Choroid plexus epithelial cell (primary cell): ENCODE measurements at regions not wholly inside any gene's neighbourhood (a gene's known extent, or its start where the extent isn't known, plus 50 kb on each side); places are given as distances from the start of the nearest gene placed in this dataset.
"Not testable (repeated sequence)": the region's sequence is repeated elsewhere in the genome, so short reads cannot be mapped to it uniquely, and the experiment has no call there.

ENCODE experiments used
- DNase-seq: peaks from one replicate; pipeline ENCODE4 v3.0.0-alpha.2; 2010; ENCODE audit warnings: low read depth
- H3K4me3 ChIP-seq: 2 replicates; pipeline ENCODE4 v1.5.1; 2011; ENCODE audit warnings: low read depth, mild to moderate bottlenecking, control low read depth, low read length, moderate library complexity
- CTCF ChIP-seq: conservative IDR thresholded peaks from 2 replicates; pipeline ENCODE4 v1.5.1; 2011; ENCODE audit warnings: low read depth, mild to moderate bottlenecking, control low read depth, inconsistent platforms, low read length, moderate library complexity

GRCh38 chr3:4196506-4197147, 106.5 kb upstream of the SETMAR start:
- TF ChIP-seq CTCF = no peak
- DNase-seq = no peak
- no peak overlapping the region for H3K4me3 ChIP-seq

GRCh38 chr3:4197670-4198069, 105.5 kb upstream of the SETMAR start:
- TF ChIP-seq CTCF = no peak
- no peak overlapping the region for H3K4me3 ChIP-seq
- no peak for DNase-seq

- DNase-seq = no peak
- no peak overlapping the region for H3K4me3 ChIP-seq
- TF ChIP-seq CTCF = no peak
Observed at GRCh38 chr3:4198491-4198890, 104.7 kb upstream of the SETMAR start.

GRCh38 chr3:4204776-4205175, 98.4 kb upstream of the SETMAR start:
- not testable (repeated sequence) for DNase-seq, H3K4me3 ChIP-seq

GRCh38 chr3:4207672-4208071, 95.5 kb upstream of the SETMAR start:
- DNase-seq = no peak
- no peak for TF ChIP-seq CTCF

GRCh38 chr3:4208556-4208955, 94.6 kb upstream of the SETMAR start:
- DNase-seq = no peak
- H3K4me3 ChIP-seq = no peak overlapping the region
- TF ChIP-seq CTCF = no peak

More at GRCh38 chr3:4207672-4208071, 95.5 kb upstream of the SETMAR start:
- H3K4me3 ChIP-seq = no peak overlapping the region

GRCh38 chr3:4211610-4212009, 91.6 kb upstream of the SETMAR start:
- no peak for DNase-seq
- TF ChIP-seq CTCF = no peak

DNA sequence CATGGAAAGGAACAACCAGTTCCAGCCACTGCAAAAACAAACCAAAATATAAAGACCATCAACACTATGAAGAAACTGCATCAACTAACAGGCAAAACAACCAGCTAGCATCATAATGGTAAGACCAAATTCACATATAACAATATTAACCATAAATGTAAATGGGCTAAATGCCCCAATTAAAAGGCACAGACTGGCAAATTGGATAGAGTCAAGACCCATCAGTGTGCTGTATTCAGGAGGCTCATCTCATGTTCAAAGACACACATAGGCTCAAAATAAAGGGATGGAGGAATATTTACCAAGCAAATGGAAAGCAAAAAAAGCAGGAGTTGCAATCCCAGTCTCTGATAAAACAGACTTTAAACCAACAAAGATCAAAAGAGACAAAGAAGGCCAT, 89.7 kb upstream of the SETMAR start:
- H3K4me3 ChIP-seq, DNase-seq: not testable (repeated sequence)

More at GRCh38 chr3:4211610-4212009, 91.6 kb upstream of the SETMAR start:
- H3K4me3 ChIP-seq = no peak overlapping the region

- not testable (repeated sequence) for H3K4me3 ChIP-seq, DNase-seq
Observed at GRCh38 chr3:4216974-4217373, 86.2 kb upstream of the SETMAR start.
